ENCODE measurements at regions not wholly inside any gene's neighbourhood (a gene's known extent, or its start where the extent isn't known, plus 50 kb on each side); places are given as distances from the start of the nearest gene placed in this dataset.
"Not testable (repeated sequence)": the region's sequence is repeated elsewhere in the genome, so short reads cannot be mapped to it uniquely, and the experiment has no call there.

DNA sequence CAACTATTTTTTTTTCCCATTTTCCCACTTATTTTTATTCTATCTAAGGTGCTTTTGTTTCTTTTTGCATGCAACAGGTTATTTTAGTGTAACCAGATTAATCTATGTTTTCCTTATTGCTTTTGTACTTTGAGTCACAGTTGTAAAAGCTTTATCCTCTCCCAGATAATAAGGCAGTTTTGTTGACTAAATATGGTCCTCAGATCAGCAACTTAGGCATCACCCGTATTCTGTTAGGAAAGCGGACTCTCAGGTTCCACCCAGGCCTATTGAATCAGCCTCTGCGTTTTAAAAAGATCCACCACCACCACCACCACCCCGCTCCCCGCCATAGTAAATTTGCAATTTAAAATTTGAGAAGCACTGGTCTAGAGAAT is 58.6 kb upstream of the USP9X start:
- no peak overlapping the region for H3K4me3 ChIP-seq (ENCODE audit: low read depth, low read length)
- H3K27ac ChIP-seq, result no peak overlapping the region
- TF ChIP-seq CTCF (IDR thresholded peaks at IDR 0.05; ENCODE audit: low read depth, low read length), result no peak
- H3K36me3 ChIP-seq, result no peaks in the 10 kb centered on the region
- no peak for DNase-seq
- no peaks in the 10 kb centered on the region for H3K9me3 ChIP-seq (ENCODE audit: severe bottlenecking)
- H3K27me3 ChIP-seq (ENCODE audit: insufficient read depth, low read depth, severe bottlenecking), result peaks cover 25% of the 10 kb centered on the region

DNA sequence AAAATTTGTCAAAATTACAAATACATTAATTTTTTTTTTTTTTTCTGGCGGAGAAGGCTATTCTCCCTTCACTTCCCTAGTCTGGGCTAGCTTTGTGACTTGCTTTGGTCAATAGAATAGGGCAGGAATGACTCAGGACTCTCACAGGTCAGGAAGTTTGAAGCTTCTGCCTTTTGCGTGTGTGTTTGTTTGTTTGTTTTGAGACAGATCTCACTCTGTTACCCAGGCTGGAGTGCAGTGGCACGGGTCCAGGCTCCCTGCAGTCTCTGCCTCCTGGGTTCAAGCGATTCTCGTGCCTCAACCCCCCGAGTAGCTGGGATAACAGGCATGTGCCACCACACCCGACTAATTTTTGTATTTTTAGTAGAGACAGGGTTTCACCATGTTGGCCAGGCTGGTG is 55.9 kb upstream of the USP9X start:
- Histone ChIP-seq H3K9me3 (ENCODE audit: severe bottlenecking) (no peaks in the 10 kb centered on the region), H3K27me3 (ENCODE audit: insufficient read depth, low read depth, severe bottlenecking) (peaks cover 26% of the 10 kb centered on the region), H3K36me3 (no peaks in the 10 kb centered on the region), H3K4me3 (ENCODE audit: low read depth, low read length) (no peak overlapping the region), H3K27ac (no peak overlapping the region)
- DNase-seq, result no peak
- no peak for TF ChIP-seq CTCF (IDR thresholded peaks at IDR 0.05; ENCODE audit: low read depth, low read length)

DNA sequence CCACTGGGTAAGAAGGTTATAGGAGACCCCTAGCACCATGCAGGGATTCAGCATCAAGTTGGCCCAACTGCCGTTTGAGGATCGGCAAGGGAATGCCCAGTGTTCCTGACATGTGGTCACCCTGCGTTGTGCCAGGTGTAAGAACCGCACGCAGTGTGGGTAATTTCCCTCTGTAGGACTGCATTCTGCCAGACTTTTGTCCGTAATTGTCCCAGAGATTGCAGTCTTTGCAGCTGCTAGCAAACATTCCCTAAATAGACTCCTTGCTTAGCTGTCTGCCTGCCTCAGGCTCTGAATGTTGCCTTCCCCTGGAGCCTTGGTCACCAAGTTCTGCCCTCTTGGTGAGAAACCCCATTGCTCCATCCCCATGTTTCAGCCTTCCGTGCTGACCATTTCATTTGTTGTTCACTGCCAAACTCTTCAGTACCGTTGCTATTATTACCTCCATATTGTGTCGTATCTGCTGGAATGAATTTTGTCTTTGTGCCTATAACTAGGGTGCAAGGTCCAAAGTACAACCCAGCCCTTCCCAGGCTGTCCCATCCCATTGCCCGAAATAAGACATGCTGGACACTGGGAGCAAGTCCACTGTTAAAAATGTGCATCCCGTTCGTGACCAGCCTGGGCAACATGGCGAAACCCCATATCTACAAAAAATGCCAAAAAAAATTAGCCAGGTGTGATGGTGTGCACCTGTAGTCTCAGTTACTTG is 53.8 kb upstream of the USP9X start:
- no peak for TF ChIP-seq CTCF (IDR thresholded peaks at IDR 0.05; ENCODE audit: low read depth, low read length)
- Histone ChIP-seq H3K27me3 (ENCODE audit: insufficient read depth, low read depth, severe bottlenecking) (peaks cover 19% of the 10 kb centered on the region), H3K9me3 (ENCODE audit: severe bottlenecking) (peaks cover 2% of the 10 kb centered on the region), H3K4me3 (ENCODE audit: low read depth, low read length) (no peak overlapping the region), H3K27ac (no peak overlapping the region), H3K36me3 (no peaks in the 10 kb centered on the region)
- no peak for DNase-seq

DNA sequence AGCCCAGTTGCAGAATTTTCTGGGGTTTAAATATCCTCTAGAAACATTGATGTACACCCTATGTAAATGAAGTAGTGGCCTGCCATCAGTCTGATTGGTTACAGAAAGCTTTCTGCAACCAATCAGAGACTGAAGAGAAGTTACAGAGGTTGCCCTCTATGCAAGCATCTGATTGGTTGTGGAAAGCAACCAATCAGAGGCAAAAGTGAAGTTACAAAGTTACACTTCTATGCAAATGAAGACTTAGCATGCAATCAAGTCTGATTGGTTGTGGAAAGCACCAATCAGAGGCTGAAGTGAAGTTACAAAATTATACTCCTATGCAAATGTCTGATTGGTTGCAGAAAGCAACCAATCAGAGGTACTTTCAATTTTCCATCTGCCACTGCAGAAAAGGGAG is 51.9 kb upstream of the USP9X start:
- no peak for TF ChIP-seq CTCF (IDR thresholded peaks at IDR 0.05; ENCODE audit: low read depth, low read length)
- H3K9me3 ChIP-seq (ENCODE audit: severe bottlenecking), result peaks cover 2% of the 10 kb centered on the region
- DNase-seq, result no peak

GRCh38 chrX:41034902-41035301 is 50.3 kb upstream of the USP9X start:
- H3K4me3 ChIP-seq (ENCODE audit: low read depth, low read length); H3K36me3 ChIP-seq; H3K27me3 ChIP-seq (ENCODE audit: insufficient read depth, low read depth, severe bottlenecking): not testable (repeated sequence)

More for the DNA sequence above, 51.9 kb upstream of the USP9X start:
- Histone ChIP-seq H3K27me3 (ENCODE audit: insufficient read depth, low read depth, severe bottlenecking) (peaks cover 14% of the 10 kb centered on the region), H3K36me3 (no peaks in the 10 kb centered on the region), H3K4me3 (ENCODE audit: low read depth, low read length) (no peak overlapping the region), H3K27ac (no peak overlapping the region)

More at GRCh38 chrX:41034902-41035301, 50.3 kb upstream of the USP9X start:
- DNase-seq; H3K9me3 ChIP-seq (ENCODE audit: severe bottlenecking); H3K27ac ChIP-seq: not testable (repeated sequence)
